ENCODE measurements at regions not wholly inside any gene's neighbourhood (a gene's known extent, or its start where the extent isn't known, plus 50 kb on each side); places are given as distances from the start of the nearest gene placed in this dataset.
"Not testable (repeated sequence)": the region's sequence is repeated elsewhere in the genome, so short reads cannot be mapped to it uniquely, and the experiment has no call there.

DNA sequence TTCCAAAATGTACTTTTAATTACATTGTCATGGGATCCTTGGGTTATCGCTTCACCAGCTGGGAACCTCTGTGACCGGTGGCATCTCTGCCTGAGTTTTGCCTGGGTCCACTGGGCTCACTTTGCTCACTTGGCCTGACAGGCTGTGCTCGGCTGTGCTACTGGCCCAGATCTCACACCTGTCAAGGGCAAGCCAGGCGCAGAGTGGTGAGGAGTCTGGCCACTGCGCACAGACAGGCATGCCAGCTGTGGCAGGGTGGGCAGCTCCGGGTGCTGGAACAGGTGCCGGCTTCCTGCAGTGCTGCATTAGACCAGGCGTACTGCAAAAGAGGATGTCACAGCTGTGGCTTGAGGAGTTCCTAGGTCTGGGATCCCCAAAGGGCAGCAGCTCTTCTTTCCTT is 489.8 kb downstream of the TENT5A start:
- H3K27ac ChIP-seq = no peak overlapping the region
- DNase-seq = no peak
- H3K9ac ChIP-seq (ENCODE audit: low read depth in 2 of 2, low read length in 2 of 2) = no peak overlapping the region
- H3K9me3 ChIP-seq = no peaks in the 10 kb centered on the region
- H3K36me3 ChIP-seq = no peaks in the 10 kb centered on the region
- intact Hi-C loops (cut with DNase I) = no loop called here
- no peaks in the 10 kb centered on the region for H3K4me1 ChIP-seq
- no peak overlapping the region for H3K4me3 ChIP-seq
- H3K27me3 ChIP-seq = no peaks in the 10 kb centered on the region
- TF ChIP-seq, protein P1, sequence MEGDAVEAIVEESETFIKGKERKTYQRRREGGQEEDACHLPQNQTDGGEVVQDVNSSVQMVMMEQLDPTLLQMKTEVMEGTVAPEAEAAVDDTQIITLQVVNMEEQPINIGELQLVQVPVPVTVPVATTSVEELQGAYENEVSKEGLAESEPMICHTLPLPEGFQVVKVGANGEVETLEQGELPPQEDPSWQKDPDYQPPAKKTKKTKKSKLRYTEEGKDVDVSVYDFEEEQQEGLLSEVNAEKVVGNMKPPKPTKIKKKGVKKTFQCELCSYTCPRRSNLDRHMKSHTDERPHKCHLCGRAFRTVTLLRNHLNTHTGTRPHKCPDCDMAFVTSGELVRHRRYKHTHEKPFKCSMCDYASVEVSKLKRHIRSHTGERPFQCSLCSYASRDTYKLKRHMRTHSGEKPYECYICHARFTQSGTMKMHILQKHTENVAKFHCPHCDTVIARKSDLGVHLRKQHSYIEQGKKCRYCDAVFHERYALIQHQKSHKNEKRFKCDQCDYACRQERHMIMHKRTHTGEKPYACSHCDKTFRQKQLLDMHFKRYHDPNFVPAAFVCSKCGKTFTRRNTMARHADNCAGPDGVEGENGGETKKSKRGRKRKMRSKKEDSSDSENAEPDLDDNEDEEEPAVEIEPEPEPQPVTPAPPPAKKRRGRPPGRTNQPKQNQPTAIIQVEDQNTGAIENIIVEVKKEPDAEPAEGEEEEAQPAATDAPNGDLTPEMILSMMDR (IDR thresholded peaks at IDR 0.05) = no peak

DNA sequence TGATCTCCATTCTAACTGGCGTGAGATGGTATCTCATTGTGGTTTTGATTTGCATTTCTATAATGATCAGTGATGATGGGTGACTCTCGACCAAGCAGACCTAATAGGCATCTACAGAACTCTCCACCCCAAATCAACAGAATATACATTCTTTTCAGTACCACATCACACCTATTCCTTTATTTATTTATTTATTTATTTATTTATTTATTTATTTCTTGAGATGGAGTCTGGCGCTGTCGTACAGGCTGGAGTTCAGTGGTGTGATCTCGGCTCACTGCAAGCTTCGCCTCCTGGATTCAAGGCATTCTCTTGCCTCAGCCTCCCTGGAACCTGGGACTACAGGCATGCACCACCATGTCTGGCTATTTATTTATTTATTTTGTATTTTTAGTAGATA is 496.3 kb downstream of the TENT5A start:
- DNase-seq; H3K4me1 ChIP-seq; H3K27me3 ChIP-seq; H3K27ac ChIP-seq; intact Hi-C loops (cut with DNase I); H3K9ac ChIP-seq (ENCODE audit: low read depth in 2 of 2, low read length in 2 of 2); H3K4me3 ChIP-seq; H3K36me3 ChIP-seq; H3K9me3 ChIP-seq: not testable (repeated sequence)

DNA sequence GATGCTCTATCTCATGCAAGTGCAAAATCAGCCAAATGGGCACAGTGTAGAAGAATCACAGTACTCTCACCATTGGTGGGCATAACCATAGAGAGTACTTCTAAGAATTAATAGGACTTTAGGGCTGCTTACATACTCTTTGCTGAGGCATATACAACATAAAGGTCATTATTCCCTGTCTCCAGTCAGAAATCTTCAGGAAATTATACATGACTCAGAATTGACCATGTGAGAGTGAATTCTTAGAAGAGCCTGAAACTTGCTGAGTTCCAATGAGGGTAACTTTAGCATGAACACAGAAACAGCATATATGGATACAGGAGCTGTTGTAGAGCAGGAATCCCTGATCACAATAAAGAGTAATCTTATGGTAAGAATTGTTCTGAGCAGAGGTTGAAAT is 498.7 kb downstream of the TENT5A start:
- H3K9ac ChIP-seq (ENCODE audit: low read depth in 2 of 2, low read length in 2 of 2) = no peak overlapping the region
- H3K36me3 ChIP-seq = no peaks in the 10 kb centered on the region
- no peak for DNase-seq
- no peaks in the 10 kb centered on the region for H3K4me1 ChIP-seq
- TF ChIP-seq, protein P1 (IDR thresholded peaks at IDR 0.05) = no peak
- no peak overlapping the region for H3K27ac ChIP-seq
- no peak overlapping the region for H3K4me3 ChIP-seq
- no peaks in the 10 kb centered on the region for H3K27me3 ChIP-seq
- intact Hi-C loops (cut with DNase I) = no loop called here
- no peaks in the 10 kb centered on the region for H3K9me3 ChIP-seq

DNA sequence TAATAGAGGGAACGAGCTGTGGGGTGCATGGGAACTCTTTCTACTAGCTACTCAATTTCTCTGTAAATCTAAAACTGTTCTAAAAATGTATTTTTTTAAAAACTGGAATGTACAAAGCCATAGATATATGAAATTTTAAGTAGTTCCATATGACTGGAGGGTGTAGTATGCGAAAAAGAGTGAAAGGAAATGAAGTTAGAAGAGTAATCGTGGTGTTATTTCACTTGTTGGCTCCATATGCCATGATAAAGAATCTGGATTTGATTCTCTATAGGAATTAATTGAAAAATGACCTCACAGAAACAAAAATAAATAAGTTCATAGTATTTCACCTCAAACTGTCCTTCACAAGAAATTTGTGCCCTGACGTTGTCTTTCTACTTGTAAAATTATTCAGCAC is 500.2 kb downstream of the TENT5A start:
- Histone ChIP-seq H3K9me3 (no peaks in the 10 kb centered on the region), H3K9ac (ENCODE audit: low read depth in 2 of 2, low read length in 2 of 2) (no peak overlapping the region), H3K4me3 (no peak overlapping the region), H3K27me3 (no peaks in the 10 kb centered on the region), H3K4me1 (no peaks in the 10 kb centered on the region), H3K27ac (no peak overlapping the region), H3K36me3 (no peaks in the 10 kb centered on the region)
- TF ChIP-seq, protein P1 (IDR thresholded peaks at IDR 0.05) = no peak
- DNase-seq = no peak
- intact Hi-C loops (cut with DNase I) = no loop called here

DNA sequence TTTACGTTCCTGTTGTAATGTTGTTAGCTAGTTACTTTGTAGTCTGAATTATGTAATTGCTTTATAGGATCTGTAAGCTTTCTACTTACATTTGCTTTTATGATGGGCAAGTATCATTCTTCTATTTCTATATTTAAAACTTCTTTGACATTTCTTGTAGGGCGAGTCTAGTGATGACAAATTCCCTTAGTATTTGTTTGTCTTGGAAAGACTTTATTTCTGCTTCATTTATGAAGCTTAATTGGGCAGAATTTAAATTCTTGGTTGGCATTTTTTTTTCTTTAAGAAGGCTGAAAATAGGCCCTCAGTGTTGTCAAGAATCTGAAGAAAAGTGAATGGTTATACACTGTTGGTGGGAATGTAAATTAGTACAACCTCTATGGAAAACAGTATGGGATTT is 506.3 kb downstream of the TENT5A start:
- Histone ChIP-seq H3K4me3 (no peak overlapping the region), H3K27me3 (no peaks in the 10 kb centered on the region), H3K9me3 (no peaks in the 10 kb centered on the region), H3K27ac (no peak overlapping the region), H3K4me1 (no peaks in the 10 kb centered on the region), H3K9ac (ENCODE audit: low read depth in 2 of 2, low read length in 2 of 2) (no peak overlapping the region), H3K36me3 (no peaks in the 10 kb centered on the region)
- TF ChIP-seq, protein P1 (IDR thresholded peaks at IDR 0.05) = no peak
- intact Hi-C loops (cut with DNase I) = no loop called here
- no peak for DNase-seq

DNA sequence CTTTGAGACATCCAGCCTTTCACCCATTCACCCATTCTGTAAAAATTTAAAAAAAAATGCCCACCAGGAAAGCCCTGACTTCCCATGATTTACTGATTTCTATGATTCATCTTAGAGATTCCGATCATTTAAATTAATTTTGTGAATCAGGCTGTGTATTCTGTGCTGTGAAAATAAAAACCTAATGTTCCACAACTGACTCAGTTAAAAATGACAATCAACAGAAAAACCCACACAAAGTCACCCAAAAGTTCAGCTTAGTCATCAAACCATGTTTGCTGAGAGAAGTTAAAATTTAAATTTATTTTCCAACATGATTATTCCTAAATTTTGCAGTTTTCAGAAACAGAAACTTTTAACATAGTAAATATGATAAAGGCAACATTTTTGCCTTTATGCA is 509.9 kb downstream of the TENT5A start:
- Histone ChIP-seq H3K27ac (no peak overlapping the region), H3K4me3 (no peak overlapping the region), H3K4me1 (no peaks in the 10 kb centered on the region), H3K9me3 (no peaks in the 10 kb centered on the region), H3K27me3 (no peaks in the 10 kb centered on the region), H3K9ac (ENCODE audit: low read depth in 2 of 2, low read length in 2 of 2) (no peak overlapping the region), H3K36me3 (no peaks in the 10 kb centered on the region)
- no peak for DNase-seq
- TF ChIP-seq, protein P1 (IDR thresholded peaks at IDR 0.05) = no peak
- intact Hi-C loops (cut with DNase I) = no loop called here
